LHCN-M2 (cell line): ENCODE measurements at regions not wholly inside any gene's neighbourhood (a gene's known extent, or its start where the extent isn't known, plus 50 kb on each side); places are given as distances from the start of the nearest gene placed in this dataset.
"Not testable (repeated sequence)": the region's sequence is repeated elsewhere in the genome, so short reads cannot be mapped to it uniquely, and the experiment has no call there.

Source experiments
- DNase-seq: peaks from one replicate; pipeline ENCODE4 v3.0.0-alpha.2; 2012; ENCODE audit warnings: low read depth

DNA sequence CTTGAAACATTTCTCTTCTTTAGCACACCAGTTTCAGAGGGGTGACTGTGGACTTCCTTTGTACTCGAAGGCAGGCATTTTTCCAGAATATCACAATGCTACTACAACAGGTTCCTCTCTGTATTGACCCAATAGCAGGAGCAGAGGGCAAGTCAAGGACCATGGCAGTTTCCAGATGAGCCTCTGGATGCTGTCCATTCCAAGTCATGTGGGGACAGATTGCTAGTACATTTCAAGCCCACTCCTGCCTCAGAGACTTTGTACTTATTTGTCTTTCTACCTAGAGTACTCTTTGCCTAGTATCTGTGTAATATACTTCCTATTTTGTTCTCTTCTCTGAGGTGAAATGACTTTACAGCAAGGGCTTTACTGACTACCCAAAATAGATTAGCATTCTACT is 373.9 kb downstream of the PIK3C3 start:
- DNase-seq: no peak

DNA sequence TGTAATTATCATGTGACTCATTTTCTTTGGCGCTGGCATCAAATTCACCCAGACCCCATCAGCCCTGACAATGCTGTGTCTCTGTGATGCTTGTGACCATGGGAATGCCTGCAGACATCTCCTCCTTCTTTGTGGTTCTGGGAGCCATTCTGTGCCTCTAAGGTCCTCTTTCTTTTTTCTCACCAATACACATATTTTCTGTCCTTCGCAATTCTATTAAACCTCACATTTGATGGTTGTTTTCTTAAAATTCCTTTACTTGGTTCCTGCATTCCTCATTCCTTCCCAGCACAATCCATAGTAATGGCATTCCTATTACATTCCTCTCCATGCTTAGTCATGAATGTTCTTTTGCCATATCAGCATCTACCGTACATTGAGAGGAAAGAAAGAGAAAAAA is 375.3 kb downstream of the PIK3C3 start:
- DNase-seq: no peak

DNA sequence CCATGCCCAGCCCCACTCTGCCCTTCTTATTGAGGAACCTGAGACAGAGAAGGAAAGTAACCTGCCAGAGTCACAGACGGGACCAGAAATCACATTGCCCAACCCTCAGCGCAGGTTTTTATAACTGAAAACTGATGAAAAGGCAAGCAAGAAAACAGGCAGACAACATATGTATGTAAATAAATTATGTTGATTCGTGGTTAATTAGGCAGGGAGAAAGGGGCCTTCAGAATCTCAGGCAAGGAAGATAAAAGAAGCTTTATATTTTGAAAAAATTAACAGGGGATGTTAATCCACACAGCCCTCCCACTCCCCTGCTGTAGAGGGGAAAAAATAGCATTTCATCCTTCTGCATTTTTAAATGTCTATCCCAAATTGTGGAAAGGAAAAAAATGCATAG is 378.5 kb downstream of the PIK3C3 start:
- no peak for DNase-seq

DNA sequence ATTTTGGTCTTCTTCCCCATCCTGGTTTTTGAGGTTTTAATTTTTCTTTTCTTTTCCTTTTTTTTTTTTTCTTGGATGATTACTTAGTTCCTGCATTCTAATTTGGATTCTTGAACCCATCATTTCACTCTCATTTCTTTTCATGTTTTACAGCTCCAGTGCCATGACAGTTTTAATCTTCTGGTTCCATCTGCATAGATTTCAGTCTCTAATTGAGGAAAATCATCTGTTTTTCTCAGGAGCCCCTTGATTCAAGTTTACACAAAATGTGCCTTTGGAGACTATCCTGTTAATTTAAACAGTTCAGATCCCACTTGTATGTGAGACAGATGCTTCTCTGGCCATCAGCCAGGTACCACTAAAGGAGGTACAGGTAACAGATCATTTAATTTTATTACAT is 379.9 kb downstream of the PIK3C3 start:
- no peak for DNase-seq

DNA sequence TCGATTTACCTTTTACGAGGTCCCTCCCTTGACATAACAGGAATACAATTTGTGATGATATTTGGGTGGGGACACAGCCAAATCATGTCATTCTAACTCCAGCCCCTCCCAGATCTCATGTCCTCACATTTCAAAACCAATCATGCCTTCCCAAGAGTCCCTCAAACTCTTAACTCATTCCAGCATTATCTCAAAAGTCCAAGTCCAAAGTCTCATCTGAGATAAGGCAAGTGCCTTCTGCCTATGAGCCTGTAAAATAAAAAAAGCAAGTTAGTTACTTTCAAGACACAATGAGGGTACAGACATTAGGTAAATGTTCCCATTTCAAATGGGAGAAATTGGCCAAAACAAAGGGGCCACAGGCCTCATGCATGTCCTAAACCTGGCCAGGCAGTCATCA is 381.1 kb downstream of the PIK3C3 start:
- no peak for DNase-seq

DNA sequence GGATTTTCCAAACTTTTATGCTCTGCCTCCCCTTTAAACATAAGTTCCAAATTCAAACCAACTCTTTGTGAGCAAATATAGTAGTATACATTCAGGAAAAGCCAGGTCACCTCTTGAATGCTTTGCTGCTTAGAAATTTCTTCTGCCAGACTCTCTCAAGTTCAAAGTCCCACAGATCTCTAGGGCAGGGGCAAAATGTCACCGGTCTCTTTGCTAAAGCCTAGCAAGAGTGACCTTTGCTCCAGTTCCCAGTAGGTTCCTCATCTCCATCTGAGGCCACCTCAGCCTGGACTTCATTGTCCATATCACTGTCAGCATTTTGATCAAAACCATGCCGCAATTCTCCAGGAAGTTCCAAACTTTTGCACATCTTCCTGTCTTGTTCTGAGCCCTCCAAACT is 382.3 kb downstream of the PIK3C3 start:
- not testable (repeated sequence) for DNase-seq

DNA sequence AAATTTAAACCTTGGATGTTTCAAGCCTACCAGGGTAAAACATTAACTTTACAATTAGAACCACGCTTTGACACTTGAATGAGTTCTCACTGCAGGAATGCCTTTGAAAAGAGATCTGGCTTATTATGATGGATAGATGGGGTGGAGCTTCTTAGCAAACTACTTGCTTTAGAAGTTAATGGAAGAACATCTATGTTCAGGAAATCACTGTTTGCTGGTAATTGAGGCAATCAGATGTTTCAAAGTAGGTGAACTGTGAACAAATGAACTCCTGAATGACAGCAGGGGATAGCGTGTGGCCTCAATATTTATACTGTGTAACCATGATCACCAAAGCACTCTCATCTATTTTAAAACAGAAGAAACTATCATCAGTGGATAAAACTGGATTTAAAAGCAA is 383.6 kb downstream of the PIK3C3 start:
- DNase-seq: no peak

DNA sequence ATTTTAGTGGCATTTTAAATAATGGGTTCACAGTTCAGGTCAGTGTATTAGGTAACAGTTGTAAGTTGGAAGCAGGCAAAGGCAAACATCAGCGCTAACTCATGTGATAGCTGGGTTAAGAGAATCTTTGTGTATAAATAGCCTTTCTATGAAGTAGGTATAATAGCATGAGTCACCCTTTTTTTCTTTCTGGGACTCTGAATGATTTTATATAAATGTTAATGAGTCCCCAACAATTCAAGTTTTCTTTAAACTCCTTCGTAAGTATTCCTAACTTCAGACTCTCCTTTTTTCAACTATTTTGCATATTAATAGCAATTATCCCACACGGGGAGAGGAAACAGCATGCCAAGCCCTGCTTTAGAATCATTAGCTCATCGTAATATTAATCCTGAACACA is 384.3 kb downstream of the PIK3C3 start:
- DNase-seq: no peak

DNA sequence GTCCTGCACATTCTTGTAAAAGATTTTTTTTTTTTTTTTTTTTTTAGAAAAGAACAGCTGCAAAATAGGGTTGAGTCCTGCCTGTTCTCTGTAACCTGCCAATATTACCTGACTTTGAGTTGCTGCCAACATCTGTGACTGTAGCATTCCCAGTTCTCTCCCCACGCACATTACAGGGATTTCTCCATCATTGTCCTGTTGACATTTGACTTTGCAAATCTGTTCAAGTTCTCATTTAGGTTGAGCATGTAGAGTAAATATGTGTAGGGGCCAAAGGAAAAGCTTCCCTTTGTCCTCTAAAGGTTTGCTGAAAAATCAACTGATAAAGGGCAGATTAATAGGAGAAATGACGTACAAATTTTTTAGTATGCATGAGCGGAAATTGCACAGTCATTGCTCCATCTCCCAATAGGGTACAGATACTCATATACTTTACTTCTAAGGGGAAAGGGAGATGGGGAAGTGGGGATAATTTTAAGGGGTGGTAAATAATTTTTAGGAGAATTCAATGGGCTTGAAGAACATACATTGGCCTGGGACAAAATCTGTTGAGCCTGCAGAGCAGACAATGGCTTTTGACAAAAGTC is 385.5 kb downstream of the PIK3C3 start:
- no peak for DNase-seq

DNA sequence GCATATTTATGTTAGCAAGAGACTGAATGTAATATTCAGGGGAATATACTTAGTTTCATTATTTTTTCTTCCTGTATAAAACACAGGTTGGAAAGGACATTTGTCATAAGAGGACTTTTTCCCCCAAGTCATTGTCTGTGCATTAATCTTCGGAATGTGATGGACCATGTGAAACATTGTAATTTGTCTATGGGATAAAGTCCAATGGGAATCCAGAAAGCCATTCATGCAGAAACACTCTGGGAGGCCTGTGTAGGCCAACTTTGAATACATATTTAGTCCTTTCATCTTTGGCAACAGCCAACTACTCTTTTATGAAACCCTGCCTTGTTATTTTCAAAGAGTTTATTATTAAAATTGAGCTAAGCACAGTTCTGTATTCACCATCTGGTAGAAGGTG is 386.4 kb downstream of the PIK3C3 start:
- DNase-seq: no peak

DNA sequence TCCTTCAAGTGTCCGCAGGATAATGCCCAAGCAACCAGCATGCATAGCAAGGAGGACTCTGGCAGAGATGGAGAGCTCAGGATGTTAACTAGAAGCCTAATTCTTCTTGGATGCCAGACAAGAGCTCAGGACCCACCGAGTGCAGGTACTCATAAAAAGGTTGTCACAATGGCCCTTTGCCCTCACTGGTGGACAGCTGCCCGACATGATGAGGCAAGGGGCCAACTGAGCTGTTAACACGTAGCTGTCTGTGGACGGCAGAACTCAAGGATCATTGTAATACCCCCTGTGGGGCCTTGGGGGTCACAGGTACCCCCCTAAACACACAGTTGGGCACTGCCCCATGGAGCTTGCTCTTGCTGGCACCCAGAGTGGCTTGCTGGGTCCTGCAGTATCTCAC is 393.7 kb downstream of the PIK3C3 start:
- no peak for DNase-seq

DNA sequence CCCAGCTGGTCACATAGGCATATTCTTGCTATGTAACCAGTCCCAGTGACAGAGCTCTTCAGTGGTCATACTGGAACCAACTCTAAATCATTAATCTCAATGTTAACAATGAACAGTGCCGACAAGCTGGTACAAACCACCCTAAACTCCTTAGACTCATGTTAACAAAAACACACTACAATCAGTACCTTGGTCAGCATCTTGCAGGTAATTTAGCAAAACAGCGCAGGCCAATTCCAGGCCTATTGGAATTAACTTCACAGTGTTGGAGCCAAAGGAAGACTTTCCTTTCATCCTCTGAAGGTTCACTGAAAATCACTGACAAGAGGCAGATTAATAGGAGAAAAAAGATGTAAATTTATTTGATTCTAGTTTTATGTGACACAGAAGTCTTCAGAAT is 396.4 kb downstream of the PIK3C3 start:
- no peak for DNase-seq

DNA sequence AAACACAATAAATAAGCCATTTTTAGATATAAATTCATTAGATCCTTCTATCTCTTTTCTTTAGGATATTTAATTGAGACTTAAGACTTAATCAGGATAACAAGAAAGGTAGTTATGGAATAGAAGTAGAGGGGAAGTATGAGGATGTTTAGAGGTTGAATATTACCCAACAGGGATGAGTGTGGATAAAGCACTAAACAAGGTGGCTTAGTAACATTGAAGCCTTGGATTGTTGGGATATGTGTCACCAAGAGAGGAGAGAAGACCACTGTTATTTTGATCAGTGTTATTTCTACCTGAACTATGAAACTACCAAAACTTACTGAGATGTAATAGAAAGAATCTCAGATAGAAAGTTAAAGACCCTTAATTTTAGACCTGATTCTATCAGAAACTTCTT is 405.7 kb downstream of the PIK3C3 start:
- no peak for DNase-seq

DNA sequence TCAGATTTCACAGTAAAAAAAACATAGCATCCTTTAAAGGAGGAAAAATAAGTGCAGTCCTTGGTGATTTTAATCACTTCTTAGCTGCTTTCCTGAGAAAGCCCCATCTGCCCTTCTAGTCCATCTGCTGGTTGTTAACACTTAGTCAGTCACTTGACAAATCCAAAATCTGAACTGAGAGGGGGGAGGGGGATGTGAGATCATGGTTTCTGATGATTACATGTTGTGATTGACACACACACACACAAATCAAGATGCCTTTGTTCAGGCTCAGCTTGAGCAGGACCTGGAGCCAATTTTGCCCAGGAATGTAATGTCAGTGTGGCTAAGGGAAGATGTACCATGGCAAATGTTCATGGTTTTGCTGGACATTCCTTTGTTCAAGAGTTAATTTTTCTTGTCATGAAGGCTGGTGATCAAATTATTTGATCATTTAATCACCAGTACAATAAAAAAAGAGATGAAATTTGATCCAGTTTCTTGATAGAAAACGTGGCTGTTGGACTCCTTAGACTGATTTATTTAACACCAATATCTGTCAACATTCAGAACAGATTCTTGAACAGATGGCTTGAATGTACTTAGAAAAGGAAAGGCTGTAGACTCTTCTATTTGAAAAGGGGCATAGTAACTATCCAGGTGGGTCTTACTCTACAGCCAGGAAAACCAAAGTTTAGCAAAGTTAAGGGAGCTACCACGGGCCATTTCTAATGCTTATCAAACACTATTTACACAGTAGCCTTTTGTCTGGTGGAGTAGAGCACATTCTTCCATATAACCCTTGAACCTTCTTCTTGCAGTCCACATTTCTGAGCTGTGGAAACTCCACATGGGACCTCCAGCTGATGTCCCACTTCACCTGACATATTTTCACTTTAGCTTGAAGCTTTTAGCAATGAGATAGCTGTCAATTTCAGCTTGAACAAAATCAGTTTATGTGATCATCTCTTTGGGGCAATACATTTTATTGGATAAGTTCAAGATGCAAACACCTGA is 408.7 kb downstream of the PIK3C3 start:
- no peak for DNase-seq

DNA sequence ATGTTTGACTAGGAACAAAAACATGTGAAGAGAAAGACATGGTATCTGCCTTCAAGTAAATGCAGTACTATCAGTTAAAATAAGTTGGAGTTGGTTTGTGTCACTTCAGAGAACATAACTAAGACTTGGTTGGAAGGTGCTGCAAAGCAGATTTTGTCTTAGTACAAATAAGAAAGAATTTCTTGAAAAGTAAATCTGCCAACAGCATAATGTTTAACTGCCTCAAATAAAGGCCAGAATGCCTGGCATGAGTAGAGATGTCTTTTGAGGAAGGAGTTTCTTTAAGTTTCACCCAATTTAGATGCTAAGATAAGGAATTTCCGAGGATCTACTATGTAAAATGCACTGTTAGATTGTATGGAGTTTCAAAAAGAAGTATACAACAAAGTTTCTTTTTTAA is 409.7 kb downstream of the PIK3C3 start:
- DNase-seq: no peak

DNA sequence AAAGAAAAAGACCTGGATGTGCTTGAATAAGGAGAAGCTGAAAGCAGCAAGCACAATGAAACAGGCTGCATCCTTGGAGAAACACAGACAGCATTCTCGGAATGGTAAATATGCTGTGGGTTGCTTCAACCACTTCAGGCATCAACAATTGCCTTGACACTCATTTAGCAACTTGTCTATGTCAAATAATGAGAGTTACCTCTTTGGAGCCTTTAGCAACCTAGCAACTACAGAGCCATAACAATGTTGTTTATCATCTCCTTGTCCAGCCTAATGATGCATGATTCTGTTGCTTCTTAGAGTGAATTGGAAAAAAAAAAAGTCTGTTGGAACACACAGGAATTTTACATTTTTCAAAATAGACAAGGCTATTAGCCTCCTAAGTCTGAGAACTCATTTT is 410.6 kb downstream of the PIK3C3 start:
- DNase-seq: no peak

DNA sequence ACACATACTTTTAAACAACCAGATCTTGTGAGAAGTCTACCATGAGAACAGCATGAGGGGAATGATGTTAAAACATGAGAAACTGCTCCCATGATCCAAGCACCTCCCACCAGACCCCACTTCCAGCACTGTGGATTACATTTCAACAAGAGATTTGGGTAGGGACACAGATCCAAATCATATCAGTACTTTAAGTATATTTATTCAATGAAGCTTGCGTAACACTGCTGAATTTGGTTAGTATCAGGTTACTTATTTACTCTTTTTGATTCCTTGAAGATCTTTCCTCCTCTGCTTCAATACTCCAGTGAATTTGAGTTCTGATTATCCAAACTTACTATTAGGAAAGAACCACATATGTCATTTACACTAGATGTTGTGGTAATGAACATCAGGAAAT is 418.6 kb downstream of the PIK3C3 start:
- DNase-seq: no peak

DNA sequence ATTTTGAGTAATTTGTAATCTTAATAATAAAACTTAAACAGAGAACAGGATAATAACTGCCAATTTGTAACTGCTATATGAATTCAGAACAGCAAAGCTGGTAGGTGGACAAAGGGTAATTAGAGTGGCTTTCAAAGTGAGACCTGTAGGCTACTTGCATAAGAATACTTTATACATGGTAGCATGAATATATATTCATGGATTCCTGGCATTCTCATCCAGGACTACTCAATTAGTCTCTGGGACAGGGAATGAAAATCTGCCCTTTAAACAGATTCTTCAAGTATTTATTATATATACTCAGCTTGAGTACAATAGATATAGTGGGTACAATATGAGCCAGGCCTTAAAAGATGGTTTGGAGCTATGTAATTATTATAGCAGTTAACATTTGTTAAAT is 419.9 kb downstream of the PIK3C3 start:
- DNase-seq: no peak

DNA sequence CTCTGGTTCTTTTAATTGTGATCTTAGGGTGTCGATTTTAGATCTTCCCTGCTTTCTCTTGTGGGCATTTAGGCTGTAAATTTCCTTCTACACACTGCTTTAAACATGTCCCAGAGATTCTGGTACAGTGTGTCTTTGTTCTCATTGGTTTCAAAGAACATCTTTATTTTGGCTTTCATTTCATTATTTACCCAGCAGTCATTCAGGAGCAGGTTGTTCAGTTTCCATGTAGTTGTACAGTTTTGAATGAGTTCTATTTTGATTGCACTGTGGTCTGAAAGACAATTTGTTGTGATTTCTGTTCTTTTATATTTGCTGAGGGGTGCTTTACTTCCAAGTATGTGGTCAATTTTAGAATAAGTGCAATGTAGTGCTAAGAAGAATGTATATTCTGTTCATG is 423.8 kb downstream of the PIK3C3 start:
- DNase-seq: not testable (repeated sequence)

DNA sequence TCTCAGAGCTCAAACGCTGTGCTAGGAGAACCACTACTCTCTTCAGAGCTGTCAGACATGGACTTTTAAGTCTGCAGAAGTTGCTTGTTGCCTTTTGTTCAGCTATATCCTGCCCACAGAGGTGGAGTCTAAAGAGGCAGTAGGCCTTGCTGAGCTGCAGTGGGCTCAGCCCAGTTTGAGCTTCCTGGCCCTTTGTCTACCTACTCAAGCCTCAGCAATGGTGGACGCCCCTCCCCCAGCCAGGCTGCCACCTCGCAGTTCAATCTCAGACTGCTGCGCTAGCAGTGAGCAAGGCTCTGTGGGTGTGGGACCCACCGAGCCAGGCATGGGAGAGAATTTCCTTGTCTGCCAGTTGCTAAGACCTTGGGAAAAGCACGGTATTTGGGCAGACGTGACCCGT is 426.2 kb downstream of the PIK3C3 start:
- DNase-seq: not testable (repeated sequence)

DNA sequence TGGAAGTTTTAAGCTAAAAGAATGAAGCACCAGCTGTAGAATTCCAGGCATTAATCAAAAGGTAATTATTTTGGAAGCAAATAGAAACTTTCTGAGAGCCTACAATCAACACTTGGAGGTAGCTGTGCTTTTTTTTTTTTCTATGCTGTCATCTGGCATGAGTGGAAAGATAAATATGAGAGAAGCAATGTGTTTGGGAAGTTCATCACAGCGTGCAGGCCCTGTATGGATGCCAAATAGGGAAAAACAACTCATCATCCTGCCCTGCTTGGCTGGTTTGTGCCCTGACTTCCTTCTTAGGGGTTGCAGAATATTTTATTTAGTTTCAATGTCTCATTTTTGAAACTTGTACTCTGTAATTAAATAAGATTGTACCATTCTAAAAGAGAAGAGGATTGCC is 437.4 kb downstream of the PIK3C3 start:
- DNase-seq: no peak

DNA sequence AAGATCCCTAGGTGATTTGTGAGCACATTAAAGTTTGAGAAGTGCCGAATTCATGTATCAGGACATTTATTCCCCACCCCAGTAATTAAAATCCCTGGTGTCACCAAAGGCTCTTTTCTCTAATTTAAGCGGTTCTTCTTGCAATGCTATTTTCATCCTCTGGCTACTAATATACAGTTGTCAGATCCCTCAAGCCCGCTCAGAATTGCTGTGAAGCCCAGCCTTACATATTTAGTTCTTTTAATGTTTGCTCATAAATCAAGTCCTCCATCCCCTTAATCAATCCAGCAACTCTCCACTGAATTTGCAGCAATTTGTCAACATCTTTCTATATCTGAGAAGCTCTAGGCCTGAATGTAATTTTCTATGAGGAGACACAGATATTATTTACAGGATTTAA is 437.9 kb downstream of the PIK3C3 start:
- no peak for DNase-seq

DNA sequence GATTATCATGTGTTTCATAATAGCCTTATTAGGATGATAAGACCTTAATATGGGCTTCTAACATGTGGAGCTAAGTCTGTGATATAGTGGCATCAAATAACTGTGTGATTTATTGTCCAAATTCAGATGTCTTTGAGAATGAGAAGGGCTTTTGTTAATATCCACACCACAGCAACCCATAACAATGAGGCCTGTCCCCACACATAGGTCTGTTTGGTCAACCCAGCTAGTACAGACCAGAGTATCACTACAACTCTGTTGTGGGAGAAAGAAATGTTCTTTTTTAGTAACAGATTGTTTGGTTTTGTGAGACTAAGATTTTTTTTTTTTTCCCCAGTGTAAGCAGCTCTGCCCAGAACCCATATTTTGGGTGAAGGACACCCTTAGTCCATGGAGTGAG is 439.2 kb downstream of the PIK3C3 start:
- no peak for DNase-seq
